ENCODE measurements at regions not wholly inside any gene's neighbourhood (a gene's known extent, or its start where the extent isn't known, plus 50 kb on each side); places are given as distances from the start of the nearest gene placed in this dataset.

- no peaks in the 10 kb centered on the region for H3K9me3 ChIP-seq
- no peak overlapping the region for H3K27ac ChIP-seq
Observed at GRCh38 chr4:188245651-188246050, 106.4 kb downstream of the TRIML1 start.

GRCh38 chr4:188246488-188246887 lies 107.2 kb downstream of the TRIML1 start:
- Histone ChIP-seq H3K4me3 (ENCODE audit: low read depth in 1 of 2, low read length in 1 of 2) (no peak overlapping the region), H3K27me3 (no peaks in the 10 kb centered on the region), H3K36me3 (no peaks in the 10 kb centered on the region), H3K4me1 (ENCODE audit: control insufficient read depth in 1 of 2, insufficient read depth in 1 of 2, low read depth in 1 of 2, low read length in 1 of 2) (no peaks in the 10 kb centered on the region), H3K27ac (no peak overlapping the region), H3K9me3 (no peaks in the 10 kb centered on the region)
- TF ChIP-seq CTCF (IDR thresholded peaks at IDR 0.05): no peak

More at GRCh38 chr4:188245651-188246050, 106.4 kb downstream of the TRIML1 start:
- Histone ChIP-seq H3K4me1 (ENCODE audit: control insufficient read depth in 1 of 2, insufficient read depth in 1 of 2, low read depth in 1 of 2, low read length in 1 of 2) (no peaks in the 10 kb centered on the region), H3K4me3 (ENCODE audit: low read depth in 1 of 2, low read length in 1 of 2) (no peak overlapping the region), H3K36me3 (no peaks in the 10 kb centered on the region), H3K27me3 (no peaks in the 10 kb centered on the region)
- TF ChIP-seq CTCF (IDR thresholded peaks at IDR 0.05): no peak

- Histone ChIP-seq H3K9me3 (no peaks in the 10 kb centered on the region), H3K27me3 (no peaks in the 10 kb centered on the region), H3K36me3 (no peaks in the 10 kb centered on the region), H3K27ac (no peak overlapping the region), H3K4me1 (ENCODE audit: control insufficient read depth in 1 of 2, insufficient read depth in 1 of 2, low read depth in 1 of 2, low read length in 1 of 2) (no peaks in the 10 kb centered on the region), H3K4me3 (ENCODE audit: low read depth in 1 of 2, low read length in 1 of 2) (no peak overlapping the region)
- TF ChIP-seq CTCF (IDR thresholded peaks at IDR 0.05): no peak
Observed at GRCh38 chr4:188254211-188254610, 115.0 kb downstream of the TRIML1 start.

- TF ChIP-seq CTCF (IDR thresholded peaks at IDR 0.05): no peak
- H3K36me3 ChIP-seq: no peaks in the 10 kb centered on the region
- no peaks in the 10 kb centered on the region for H3K27me3 ChIP-seq
- H3K9me3 ChIP-seq: no peaks in the 10 kb centered on the region
- H3K4me1 ChIP-seq (ENCODE audit: control insufficient read depth in 1 of 2, insufficient read depth in 1 of 2, low read depth in 1 of 2, low read length in 1 of 2): no peaks in the 10 kb centered on the region
- no peak overlapping the region for H3K4me3 ChIP-seq (ENCODE audit: low read depth in 1 of 2, low read length in 1 of 2)
- H3K27ac ChIP-seq: no peak overlapping the region
Observed at GRCh38 chr4:188262464-188262863, 123.2 kb downstream of the TRIML1 start.

- Histone ChIP-seq H3K36me3 (no peaks in the 10 kb centered on the region), H3K27me3 (no peaks in the 10 kb centered on the region), H3K9me3 (no peaks in the 10 kb centered on the region), H3K4me1 (ENCODE audit: control insufficient read depth in 1 of 2, insufficient read depth in 1 of 2, low read depth in 1 of 2, low read length in 1 of 2) (no peaks in the 10 kb centered on the region), H3K4me3 (ENCODE audit: low read depth in 1 of 2, low read length in 1 of 2) (no peak overlapping the region), H3K27ac (no peak overlapping the region)
- TF ChIP-seq CTCF (IDR thresholded peaks at IDR 0.05): no peak
Observed at GRCh38 chr4:188263321-188263720, 124.1 kb downstream of the TRIML1 start.

- no peak for TF ChIP-seq CTCF (IDR thresholded peaks at IDR 0.05)
- no peaks in the 10 kb centered on the region for H3K27me3 ChIP-seq
- no peak overlapping the region for H3K4me3 ChIP-seq (ENCODE audit: low read depth in 1 of 2, low read length in 1 of 2)
- H3K9me3 ChIP-seq: no peaks in the 10 kb centered on the region
- no peaks in the 10 kb centered on the region for H3K36me3 ChIP-seq
- H3K27ac ChIP-seq: no peak overlapping the region
- H3K4me1 ChIP-seq (ENCODE audit: control insufficient read depth in 1 of 2, insufficient read depth in 1 of 2, low read depth in 1 of 2, low read length in 1 of 2): no peaks in the 10 kb centered on the region
Observed at GRCh38 chr4:188266386-188266785, 127.1 kb downstream of the TRIML1 start.

Data from neutrophil (primary cell).